ENCODE measurements at regions not wholly inside any gene's neighbourhood (a gene's known extent, or its start where the extent isn't known, plus 50 kb on each side); places are given as distances from the start of the nearest gene placed in this dataset.
"Not testable (repeated sequence)": the region's sequence is repeated elsewhere in the genome, so short reads cannot be mapped to it uniquely, and the experiment has no call there.

GRCh38 chr1:161447040-161447759 lies 58.1 kb upstream of the FCGR2A start:
- not testable (repeated sequence) for TF ChIP-seq CTCF, POLR2AphosphoS5, POLR2A, EP300 (IDR thresholded peaks at IDR 0.05)
